Esophagus muscularis mucosa (tissue), 4 donors: ENCODE measurements at regions not wholly inside any gene's neighbourhood (a gene's known extent, or its start where the extent isn't known, plus 50 kb on each side); places are given as distances from the start of the nearest gene placed in this dataset.

Experiments used
- DNase-seq: peaks from one replicate; pipeline ENCODE4 v3.0.0-alpha.2; 2017; ENCODE audit errors: extremely low spot score
- H3K27ac ChIP-seq, 4 donors: fragments of 200-600 bp; sonication (generic); replicated peaks in 1 of 4; 1 replicate in 3 of 4; 2 replicates in 1 of 4; pipeline ENCODE4 v1.5.1; 2016 to 2019; ENCODE audit warnings: mild to moderate bottlenecking in 1 of 4
- H3K27me3 ChIP-seq, 4 donors: fragments of 200-600 bp; sonication (generic); one replicate each; pipeline versions ENCODE4 v1.5.1 to v1.6.0; 2016 to 2019
- H3K36me3 ChIP-seq, 4 donors: fragments of 200-600 bp; sonication (generic); one replicate each; pipeline ENCODE4 v1.5.1; 2016 to 2019
- H3K4me1 ChIP-seq, 4 donors: fragments of 200-600 bp; sonication (generic); one replicate each; pipeline ENCODE4 v1.5.1; 2016 to 2019
- H3K4me3 ChIP-seq, 4 donors: fragments of 200-600 bp; sonication (generic); 1 replicate in 2 of 4; 2 replicates in 2 of 4; pipeline ENCODE4 v1.5.1; 2016 to 2019; ENCODE audit warnings: mild to moderate bottlenecking in 4 of 4, moderate library complexity in 1 of 4
- H3K9me3 ChIP-seq, 4 donors: fragments of 200-600 bp; sonication (generic); 1 replicate in 3 of 4; 2 replicates in 1 of 4; pipeline ENCODE4 v1.5.1; 2016 to 2019
- EP300 ChIP-seq: sonication (generic); formaldehyde crosslinking; IDR thresholded peaks from one replicate; pipeline ENCODE4 v1.6.1; 2017; ENCODE audit warnings: antibody characterized with exemption
- POLR2A ChIP-seq: fragments of 450-650 bp; IDR thresholded peaks from one replicate; pipeline ENCODE4 v1.6.1; 2017; ENCODE audit warnings: antibody characterized with exemption, moderate library complexity, mild to moderate bottlenecking, low read depth
- POLR2AphosphoS5 ChIP-seq, 2 donors: sonication (generic); formaldehyde crosslinking; IDR thresholded peaks; one replicate each; pipeline ENCODE4 v1.6.1; 2017; ENCODE audit warnings: antibody characterized with exemption in 2 of 2
- WGBS: methylation state at CpG from one replicate; pipeline ENCODE4 v1.1.5; 2018; 5-methylcytosine and 5-hydroxymethylcytosine counted together
- intact Hi-C: fragments of 100-400 bp; cut with DNase I; formaldehyde crosslinking; loops from one replicate; pipeline ENCODE4 v1.15.1; 2023
- TF ChIP-seq, protein P1 (sequence below), 3 experiments: fragments of 200-600 bp in 2 of 3; fragments of 450-650 bp in 1 of 3; sonication (generic) in 2 of 3; IDR thresholded peaks; one replicate each; pipeline ENCODE4 v1.5.1; 2017 to 2019; ENCODE audit warnings: antibody characterized with exemption in 3 of 3, mild to moderate bottlenecking in 2 of 3, moderate library complexity in 1 of 3

DNA sequence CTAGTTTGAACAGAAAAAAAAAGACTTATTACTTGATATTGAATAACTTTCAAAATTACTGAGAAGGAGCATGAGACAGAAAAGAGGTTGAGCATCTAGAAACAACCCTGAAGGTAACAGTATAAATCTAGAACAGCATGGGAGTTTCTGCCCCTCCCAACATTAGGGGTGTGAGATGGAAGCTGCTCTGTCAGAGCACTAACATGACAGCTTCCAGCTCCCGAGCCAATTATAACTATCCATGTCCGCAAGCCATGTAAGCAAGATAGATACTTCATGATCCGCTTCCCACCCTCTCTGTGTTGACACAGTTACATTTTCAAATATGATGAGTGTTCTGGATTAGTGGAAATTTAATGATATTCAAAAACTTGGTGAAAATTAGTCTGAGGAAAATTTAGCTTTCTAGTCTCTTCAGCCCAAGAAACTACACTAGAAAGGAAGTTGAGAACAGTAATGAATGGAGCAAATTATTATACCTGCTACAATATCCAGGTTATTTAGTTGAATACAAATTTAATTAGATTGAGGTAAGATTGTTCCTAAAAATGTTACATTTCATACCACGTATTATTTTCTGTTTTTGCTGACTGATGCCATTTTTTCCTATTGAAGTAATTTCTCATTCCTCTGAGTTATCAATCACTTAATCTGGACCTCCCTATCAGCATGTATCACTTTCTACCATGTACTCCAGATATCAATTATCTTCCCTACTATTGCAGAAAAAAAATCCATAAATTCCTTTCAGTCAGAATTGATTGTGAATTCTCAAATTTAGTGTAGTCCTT is 129.3 kb upstream of the SLIT2 start:
- Histone ChIP-seq H3K27me3 (no peaks in the 10 kb centered on the region), H3K36me3 (no peaks in the 10 kb centered on the region), H3K4me3 (no peak overlapping the region), H3K9me3 (no peaks in the 10 kb centered on the region), H3K27ac (no peak overlapping the region), H3K4me1 (no peaks in the 10 kb centered on the region)
- 88% methylated on average over 4 of the region's 4 CpGs for WGBS
- TF ChIP-seq POLR2AphosphoS5 (IDR thresholded peaks at IDR 0.05) (no peak), POLR2A (no peak), EP300 (no peak)
- TF ChIP-seq, protein P1, sequence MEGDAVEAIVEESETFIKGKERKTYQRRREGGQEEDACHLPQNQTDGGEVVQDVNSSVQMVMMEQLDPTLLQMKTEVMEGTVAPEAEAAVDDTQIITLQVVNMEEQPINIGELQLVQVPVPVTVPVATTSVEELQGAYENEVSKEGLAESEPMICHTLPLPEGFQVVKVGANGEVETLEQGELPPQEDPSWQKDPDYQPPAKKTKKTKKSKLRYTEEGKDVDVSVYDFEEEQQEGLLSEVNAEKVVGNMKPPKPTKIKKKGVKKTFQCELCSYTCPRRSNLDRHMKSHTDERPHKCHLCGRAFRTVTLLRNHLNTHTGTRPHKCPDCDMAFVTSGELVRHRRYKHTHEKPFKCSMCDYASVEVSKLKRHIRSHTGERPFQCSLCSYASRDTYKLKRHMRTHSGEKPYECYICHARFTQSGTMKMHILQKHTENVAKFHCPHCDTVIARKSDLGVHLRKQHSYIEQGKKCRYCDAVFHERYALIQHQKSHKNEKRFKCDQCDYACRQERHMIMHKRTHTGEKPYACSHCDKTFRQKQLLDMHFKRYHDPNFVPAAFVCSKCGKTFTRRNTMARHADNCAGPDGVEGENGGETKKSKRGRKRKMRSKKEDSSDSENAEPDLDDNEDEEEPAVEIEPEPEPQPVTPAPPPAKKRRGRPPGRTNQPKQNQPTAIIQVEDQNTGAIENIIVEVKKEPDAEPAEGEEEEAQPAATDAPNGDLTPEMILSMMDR (IDR thresholded peaks at IDR 0.05), result no peak
- intact Hi-C loops, result no loop called here
- DNase-seq, result no peak

DNA sequence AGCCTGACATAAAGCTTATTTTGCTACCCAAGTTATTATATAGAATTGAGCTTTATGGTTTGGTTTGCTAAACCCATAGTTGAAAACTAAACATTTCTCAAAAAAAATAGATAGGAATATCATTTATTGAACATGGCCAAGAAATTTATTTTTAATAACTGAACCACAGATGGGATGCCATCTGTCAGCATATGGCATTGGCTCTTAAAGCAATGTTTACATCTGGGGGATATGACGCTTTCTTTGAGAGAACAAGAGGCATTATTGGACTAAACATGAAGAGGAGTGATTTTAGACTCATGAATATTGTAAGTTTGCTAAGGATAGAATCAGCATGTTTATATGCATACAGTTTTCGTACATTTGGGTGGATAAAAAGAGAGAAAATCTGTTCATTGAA is 132.6 kb upstream of the SLIT2 start:
- Histone ChIP-seq H3K4me1 (no peaks in the 10 kb centered on the region), H3K27me3 (no peaks in the 10 kb centered on the region), H3K36me3 (no peaks in the 10 kb centered on the region), H3K9me3 (no peaks in the 10 kb centered on the region), H3K27ac (no peak overlapping the region), H3K4me3 (no peak overlapping the region)
- no peak for DNase-seq
- no peak for TF ChIP-seq POLR2AphosphoS5 (IDR thresholded peaks at IDR 0.05)
- no peak for TF ChIP-seq EP300
- TF ChIP-seq, protein P1 (IDR thresholded peaks at IDR 0.05), result no peak
- no peak for TF ChIP-seq POLR2A
- intact Hi-C loops, result no loop called here
- 84% methylated on average over 2 of the region's 2 CpGs for WGBS

DNA sequence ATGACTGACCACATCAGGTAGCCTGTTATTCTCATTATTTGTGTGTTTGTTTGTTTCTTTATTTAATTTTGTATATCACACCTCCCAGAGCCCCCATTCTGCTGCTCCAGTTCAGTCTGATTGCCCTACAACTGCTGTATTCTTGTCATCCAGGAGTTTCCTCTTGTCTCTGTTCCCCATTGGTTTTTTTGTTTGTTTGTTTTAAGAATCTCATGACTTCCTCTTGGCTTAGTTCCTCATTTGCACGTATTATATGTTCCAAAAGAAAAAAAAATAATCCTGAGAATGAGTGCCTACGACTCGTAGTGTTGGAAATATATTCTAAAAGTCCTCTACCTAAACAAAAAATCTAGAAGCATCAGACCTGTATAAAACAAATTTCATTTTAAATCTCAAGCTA is 142.3 kb upstream of the SLIT2 start:
- Histone ChIP-seq H3K4me1 (no peaks in the 10 kb centered on the region), H3K36me3 (no peaks in the 10 kb centered on the region), H3K9me3 (no peaks in the 10 kb centered on the region), H3K27ac (no peak overlapping the region), H3K4me3 (no peak overlapping the region), H3K27me3 (no peaks in the 10 kb centered on the region)
- no peak for DNase-seq
- intact Hi-C loops, result no loop called here
- TF ChIP-seq POLR2A (no peak), POLR2AphosphoS5 (IDR thresholded peaks at IDR 0.05) (no peak)
- TF ChIP-seq, protein P1 (IDR thresholded peaks at IDR 0.05), result no peak
- WGBS, result 49% methylated on average over 3 of the region's 3 CpGs

DNA sequence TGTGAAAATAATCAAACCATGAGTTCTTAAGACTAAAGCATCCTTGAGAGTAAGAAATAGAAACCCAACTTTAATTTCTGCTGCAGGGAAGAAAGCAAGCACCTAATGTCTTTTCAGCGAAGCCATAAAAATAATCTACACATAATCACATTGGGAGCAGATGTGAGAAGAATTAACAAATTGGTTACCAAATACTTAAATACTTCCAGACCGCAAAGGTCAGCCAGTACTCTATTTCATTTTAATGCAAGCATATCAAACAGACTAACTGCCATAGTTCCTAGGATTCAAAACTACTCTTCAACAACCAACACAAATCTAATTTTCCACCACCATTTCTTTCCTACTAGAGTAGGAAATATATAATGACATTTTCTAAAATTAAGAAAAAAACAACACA is 144.8 kb upstream of the SLIT2 start:
- intact Hi-C loops, result no loop called here
- TF ChIP-seq, protein P1 (IDR thresholded peaks at IDR 0.05), result no peak
- no peak for TF ChIP-seq POLR2AphosphoS5 (IDR thresholded peaks at IDR 0.05)
- TF ChIP-seq EP300, result no peak
- TF ChIP-seq POLR2A, result no peak
- Histone ChIP-seq H3K27me3 (no peaks in the 10 kb centered on the region), H3K27ac (no peak overlapping the region), H3K36me3 (no peaks in the 10 kb centered on the region), H3K9me3 (no peaks in the 10 kb centered on the region), H3K4me1 (no peaks in the 10 kb centered on the region), H3K4me3 (no peak overlapping the region)
- 95% methylated on average over 2 of the region's 2 CpGs for WGBS
- DNase-seq, result no peak

DNA sequence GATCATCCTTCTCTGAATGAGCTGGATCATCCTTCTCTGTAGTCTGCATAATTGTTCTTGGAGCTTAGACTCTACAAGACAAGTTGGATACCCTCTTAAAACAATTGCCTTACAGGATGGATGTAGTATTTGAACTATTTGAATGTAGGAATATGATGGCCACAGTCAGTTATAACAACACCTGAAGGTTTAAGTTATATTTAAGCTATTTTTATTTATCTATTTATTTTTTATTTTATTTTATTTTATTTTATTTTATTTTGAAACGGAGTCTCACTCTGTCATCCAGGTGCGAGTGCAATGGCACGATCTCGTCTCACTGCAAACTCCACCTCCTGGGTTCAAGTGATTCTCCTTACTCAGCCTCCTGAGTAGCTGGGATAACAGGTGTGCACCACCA is 149.9 kb upstream of the SLIT2 start:
- WGBS, result 96% methylated on average over 4 of the region's 4 CpGs
- H3K4me3 ChIP-seq, result no peak overlapping the region
- no peak for TF ChIP-seq POLR2A
- H3K36me3 ChIP-seq, result no peaks in the 10 kb centered on the region
- no peak for DNase-seq
- no peaks in the 10 kb centered on the region for H3K9me3 ChIP-seq
- H3K27me3 ChIP-seq, result no peaks in the 10 kb centered on the region
- H3K4me1 ChIP-seq, result no peaks in the 10 kb centered on the region
- intact Hi-C loops, result no loop called here
- no peak overlapping the region for H3K27ac ChIP-seq
